ENCODE measurements at regions not wholly inside any gene's neighbourhood (a gene's known extent, or its start where the extent isn't known, plus 50 kb on each side); places are given as distances from the start of the nearest gene placed in this dataset.

GRCh38 chr11:122478986-122479385 is 176.5 kb upstream of the UBASH3B start:
- TF ChIP-seq POLR2A (IDR thresholded peaks at IDR 0.05) = no peak
- no peak for TF ChIP-seq CTCF (IDR thresholded peaks at IDR 0.05)
